Transverse colon (tissue), 4 donors: ENCODE measurements at regions not wholly inside any gene's neighbourhood (a gene's known extent, or its start where the extent isn't known, plus 50 kb on each side); places are given as distances from the start of the nearest gene placed in this dataset.

Experiments
- EP300 ChIP-seq: sonication (generic); formaldehyde crosslinking; IDR thresholded peaks from one replicate; pipeline ENCODE4 v1.6.1; 2017; ENCODE audit warnings: antibody characterized with exemption, low read depth
- POLR2A ChIP-seq: fragments of 450-650 bp; IDR thresholded peaks from one replicate; pipeline ENCODE4 v1.6.1; 2016; ENCODE audit warnings: antibody characterized with exemption, mild to moderate bottlenecking, moderate library complexity
- POLR2AphosphoS5 ChIP-seq, 3 donors: sonication (generic); formaldehyde crosslinking; IDR thresholded peaks; one replicate each; pipeline ENCODE4 v1.6.1; 2016; ENCODE audit warnings: antibody characterized with exemption in 3 of 3
- TF ChIP-seq, protein P1 (sequence below), 5 experiments: fragments of 200-600 bp in 3 of 5; fragments of 450-650 bp in 2 of 5; sonication (generic) in 3 of 5; IDR thresholded peaks; 1 replicate in 2 of 5; 2 replicates in 3 of 5; pipeline ENCODE4 v1.5.1; 2016 to 2017; ENCODE audit warnings: antibody characterized with exemption in 5 of 5, inconsistent platforms in 3 of 5, mild to moderate bottlenecking in 2 of 5, moderate library complexity in 1 of 5

DNA sequence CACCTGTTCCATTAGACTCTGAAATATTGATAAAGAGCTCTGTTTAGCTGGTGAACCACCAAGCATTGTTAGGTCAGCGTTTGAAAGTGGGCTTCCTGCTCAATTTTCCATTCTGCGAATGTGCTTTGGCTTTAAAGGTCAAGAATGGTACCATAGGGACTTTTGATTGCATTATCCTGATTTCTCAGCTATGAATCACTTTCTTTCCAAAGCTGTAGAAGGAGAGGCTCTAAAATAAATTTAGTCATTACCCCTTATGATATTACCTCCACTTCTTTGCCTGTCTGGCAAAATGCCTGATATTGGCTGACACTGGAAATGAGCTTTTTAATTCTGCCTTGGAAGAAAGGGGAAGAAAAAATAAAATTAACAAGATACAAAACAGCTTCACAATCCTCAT, 237.2 kb upstream of the CTNND2 start:
- TF ChIP-seq POLR2AphosphoS5 (IDR thresholded peaks at IDR 0.05) (no peak), EP300 (no peak), POLR2A (no peak)
- TF ChIP-seq, protein P1, sequence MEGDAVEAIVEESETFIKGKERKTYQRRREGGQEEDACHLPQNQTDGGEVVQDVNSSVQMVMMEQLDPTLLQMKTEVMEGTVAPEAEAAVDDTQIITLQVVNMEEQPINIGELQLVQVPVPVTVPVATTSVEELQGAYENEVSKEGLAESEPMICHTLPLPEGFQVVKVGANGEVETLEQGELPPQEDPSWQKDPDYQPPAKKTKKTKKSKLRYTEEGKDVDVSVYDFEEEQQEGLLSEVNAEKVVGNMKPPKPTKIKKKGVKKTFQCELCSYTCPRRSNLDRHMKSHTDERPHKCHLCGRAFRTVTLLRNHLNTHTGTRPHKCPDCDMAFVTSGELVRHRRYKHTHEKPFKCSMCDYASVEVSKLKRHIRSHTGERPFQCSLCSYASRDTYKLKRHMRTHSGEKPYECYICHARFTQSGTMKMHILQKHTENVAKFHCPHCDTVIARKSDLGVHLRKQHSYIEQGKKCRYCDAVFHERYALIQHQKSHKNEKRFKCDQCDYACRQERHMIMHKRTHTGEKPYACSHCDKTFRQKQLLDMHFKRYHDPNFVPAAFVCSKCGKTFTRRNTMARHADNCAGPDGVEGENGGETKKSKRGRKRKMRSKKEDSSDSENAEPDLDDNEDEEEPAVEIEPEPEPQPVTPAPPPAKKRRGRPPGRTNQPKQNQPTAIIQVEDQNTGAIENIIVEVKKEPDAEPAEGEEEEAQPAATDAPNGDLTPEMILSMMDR (IDR thresholded peaks at IDR 0.05): no peak
